ENCODE measurements at regions not wholly inside any gene's neighbourhood (a gene's known extent, or its start where the extent isn't known, plus 50 kb on each side); places are given as distances from the start of the nearest gene placed in this dataset.

DNA sequence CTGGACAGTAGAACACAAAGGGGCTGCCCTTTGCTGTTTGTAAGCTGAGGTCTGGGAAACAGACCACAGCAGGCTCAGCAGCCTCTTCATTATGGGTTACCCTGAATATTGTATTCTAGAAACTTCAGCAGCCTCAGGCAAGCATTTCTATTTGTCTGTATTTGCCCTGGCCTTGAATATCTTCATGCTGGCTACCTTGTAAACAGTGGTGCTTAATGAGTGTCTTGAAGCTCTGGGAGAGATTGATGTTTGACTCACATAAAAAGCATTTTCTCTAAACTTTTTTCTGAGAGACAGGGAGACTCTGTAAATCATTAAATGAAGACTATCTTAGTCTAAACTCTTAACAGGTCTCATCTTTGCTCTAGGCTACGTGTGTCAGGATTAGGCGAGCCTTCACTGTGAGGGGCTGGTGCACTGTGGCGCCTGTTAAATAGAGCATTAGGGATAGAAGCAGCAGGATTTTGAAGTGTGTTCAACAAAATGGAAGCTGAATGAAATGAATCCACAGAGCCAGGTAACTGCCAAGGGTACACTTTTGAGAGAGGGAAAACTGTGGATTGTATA is 53.1 kb upstream of the MEX3C start:
- WGBS (ENCODE audit: insufficient coverage, insufficient replicate concordance, low lambda C conversion rate, missing lambda C conversion rate), result 77% methylated on average over 3 of the region's 3 CpGs

DNA sequence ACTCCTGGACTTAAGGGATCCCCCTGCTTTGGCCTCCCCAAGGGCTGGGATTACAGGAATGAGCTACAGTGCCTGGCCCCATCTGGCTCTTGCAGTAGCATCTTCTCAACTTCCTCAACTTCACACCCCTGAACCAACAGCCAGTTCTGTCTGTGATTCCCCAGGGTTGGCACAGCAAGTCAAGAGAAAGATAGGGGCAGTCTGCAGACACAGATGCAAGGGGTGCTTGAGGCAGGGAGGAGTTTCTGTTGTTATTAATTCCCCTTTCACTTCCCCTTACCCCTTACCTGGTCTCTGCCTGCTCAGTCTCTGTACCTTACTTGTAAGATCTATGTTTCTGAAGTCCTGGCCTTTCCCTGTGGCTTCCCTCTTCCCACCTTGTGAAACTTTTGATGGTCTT is 54.1 kb upstream of the MEX3C start:
- Histone ChIP-seq H3K4me3 (no peak overlapping the region), H3K27me3 (replicated peaks in 1 of 2; ENCODE audit: control insufficient read depth in 2 of 2, insufficient read depth in 2 of 2, low read length in 1 of 2) (no peaks in the 10 kb centered on the region), H3K9me3 (replicated peaks; ENCODE audit: control insufficient read depth, insufficient read depth, low read length) (no peaks in the 10 kb centered on the region; the same call in 2 of the 3 replicates), H3K36me3 (ENCODE audit: control insufficient read depth in 2 of 2, insufficient read depth in 2 of 2, low read length in 1 of 2) (no peaks in the 10 kb centered on the region), H3K4me1 (ENCODE audit: control insufficient read depth, insufficient read depth, low read length) (peaks cover 7% of the 10 kb centered on the region), H3K79me2 (ENCODE audit: control insufficient read depth, insufficient read depth, low read length) (no peaks in the 10 kb centered on the region), H3K9ac (ENCODE audit: control insufficient read depth, insufficient read depth, low read length) (no peak overlapping the region), H4K20me1 (ENCODE audit: control insufficient read depth, insufficient read depth) (no peaks in the 10 kb centered on the region), H3K4me2 (ENCODE audit: control insufficient read depth, insufficient read depth) (no peak overlapping the region; the same call in 1 of the 2 replicates), H3K27ac (ENCODE audit: control insufficient read depth, insufficient read depth) (no peak overlapping the region), H2AFZ (ENCODE audit: control insufficient read depth, low read depth, low read length) (no peak overlapping the region)
- ChIA-PET SMC1A (ENCODE audit: uncharacterized antibody, unreplicated experiment) (interaction anchor here (1.5 kb wide), 1 partner anchor 141 kb away, joined by 3 read pairs; no protein-coding TSS in a partner anchor), POLR2A (no interaction called here), RAD21 (ENCODE audit: unreplicated experiment) (no interaction called here), CTCF (interaction anchor here (0.9 kb wide), 1 partner anchor 125 kb away, joined by 3 read pairs; no protein-coding TSS in a partner anchor)
- peak; percentile 69 for DNase-seq (ENCODE audit: low read depth, low spot score)
- no TSS peak for BruUV-seq (replicated peaks)
- intact Hi-C loops (cut with micrococcal nuclease; ENCODE audit: unreplicated experiment), result no loop called here
- peak; percentile 86 for FAIRE-seq
- in situ Hi-C loops (cut with MboI), result no loop called here
- peak; percentile 99 for ATAC-seq
- no peak for TF ChIP-seq SP1 (IDR thresholded peaks at IDR 0.05; ENCODE audit: low read depth, low read length)
- peak; percentile 56; the same call in 1 of the 2 replicates for TF ChIP-seq SMARCA5 (IDR thresholded peaks at IDR 0.05)
- no peak for TF ChIP-seq IRF5 (IDR thresholded peaks at IDR 0.05; ENCODE audit: borderline replicate concordance)
- no peak for TF ChIP-seq SREBF1 (IDR thresholded peaks at IDR 0.05; ENCODE audit: low read length)
- TF ChIP-seq, protein P1, sequence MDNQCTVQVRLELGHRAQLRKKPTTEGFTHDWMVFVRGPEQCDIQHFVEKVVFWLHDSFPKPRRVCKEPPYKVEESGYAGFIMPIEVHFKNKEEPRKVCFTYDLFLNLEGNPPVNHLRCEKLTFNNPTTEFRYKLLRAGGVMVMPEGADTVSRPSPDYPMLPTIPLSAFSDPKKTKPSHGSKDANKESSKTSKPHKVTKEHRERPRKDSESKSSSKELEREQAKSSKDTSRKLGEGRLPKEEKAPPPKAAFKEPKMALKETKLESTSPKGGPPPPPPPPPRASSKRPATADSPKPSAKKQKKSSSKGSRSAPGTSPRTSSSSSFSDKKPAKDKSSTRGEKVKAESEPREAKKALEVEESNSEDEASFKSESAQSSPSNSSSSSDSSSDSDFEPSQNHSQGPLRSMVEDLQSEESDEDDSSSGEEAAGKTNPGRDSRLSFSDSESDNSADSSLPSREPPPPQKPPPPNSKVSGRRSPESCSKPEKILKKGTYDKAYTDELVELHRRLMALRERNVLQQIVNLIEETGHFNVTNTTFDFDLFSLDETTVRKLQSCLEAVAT (IDR thresholded peaks at IDR 0.05), result 0 out of 2 replicates have a peak, but pooled peaks have one; percentile 17
- TF ChIP-seq NKRF (conservative IDR thresholded peaks at IDR 0.05), result 0 out of 2 replicates have a peak, but pooled peaks have one; percentile 26
- no peak for TF ChIP-seq ZNF24 (IDR thresholded peaks at IDR 0.05)
- TF ChIP-seq EP300 (IDR thresholded peaks at IDR 0.05; ENCODE audit: borderline replicate concordance in 1 of 2, control insufficient read depth in 1 of 2, low read depth in 2 of 2, low read length in 2 of 2), result no peak
- TF ChIP-seq FOS (IDR thresholded peaks at IDR 0.05; ENCODE audit: borderline replicate concordance, extremely low read depth, insufficient read length), result no peak
- no peak for TF ChIP-seq HDAC6 (IDR thresholded peaks at IDR 0.05; ENCODE audit: unreplicated experiment)
- no peak for TF ChIP-seq KAT2A (conservative IDR thresholded peaks at IDR 0.05; ENCODE audit: control insufficient read depth, low read depth, low read length)

More for the DNA sequence above, 53.1 kb upstream of the MEX3C start:
- intact Hi-C loops (cut with micrococcal nuclease; ENCODE audit: unreplicated experiment) (no loop called here), in situ Hi-C loops (cut with MboI) (no loop called here)
- Histone ChIP-seq H3K9ac (ENCODE audit: control insufficient read depth, insufficient read depth, low read length) (no peak overlapping the region), H4K20me1 (ENCODE audit: control insufficient read depth, insufficient read depth) (no peaks in the 10 kb centered on the region), H3K4me3 (no peak overlapping the region), H3K4me1 (ENCODE audit: control insufficient read depth, insufficient read depth, low read length) (peaks cover 7% of the 10 kb centered on the region), H3K27me3 (replicated peaks in 1 of 2; ENCODE audit: control insufficient read depth in 2 of 2, insufficient read depth in 2 of 2, low read length in 1 of 2) (no peaks in the 10 kb centered on the region), H3K4me2 (ENCODE audit: control insufficient read depth, insufficient read depth) (no peak overlapping the region), H3K36me3 (ENCODE audit: control insufficient read depth in 2 of 2, insufficient read depth in 2 of 2, low read length in 1 of 2) (no peaks in the 10 kb centered on the region), H3K9me3 (replicated peaks; ENCODE audit: control insufficient read depth, insufficient read depth, low read length) (no peaks in the 10 kb centered on the region; the same call in 2 of the 3 replicates), H3K27ac (ENCODE audit: control insufficient read depth, insufficient read depth) (no peak overlapping the region), H3K79me2 (ENCODE audit: control insufficient read depth, insufficient read depth, low read length) (no peaks in the 10 kb centered on the region), H2AFZ (ENCODE audit: control insufficient read depth, low read depth, low read length) (no peak overlapping the region)
- FAIRE-seq (no peak), ATAC-seq (no peak), DNase-seq (ENCODE audit: low read depth, low spot score) (no peak)
- ChIA-PET SMC1A (ENCODE audit: uncharacterized antibody, unreplicated experiment) (interaction anchor here (0.5 to 1.1 kb wide), 2 partner anchors 15 to 1114 kb away, joined by 3 to 4 read pairs; no protein-coding TSS in a partner anchor), RAD21 (ENCODE audit: unreplicated experiment) (no interaction called here), POLR2A (no interaction called here), CTCF (no interaction called here)
- BruUV-seq (replicated peaks), result no TSS peak
- no peak for TF ChIP-seq CBX3 (IDR thresholded peaks at IDR 0.05; ENCODE audit: borderline replicate concordance, low read depth)
- TF ChIP-seq CHD4 (IDR thresholded peaks at IDR 0.05), result no peak
- TF ChIP-seq SIX5 (IDR thresholded peaks at IDR 0.05; ENCODE audit: low read depth, low read length, severe bottlenecking), result no peak
- no peak for TF ChIP-seq KDM1A (IDR thresholded peaks at IDR 0.05; ENCODE audit: borderline replicate concordance)
- no peak for TF ChIP-seq SP1 (IDR thresholded peaks at IDR 0.05; ENCODE audit: low read depth, low read length)
- no peak for TF ChIP-seq NR2C1 (IDR thresholded peaks at IDR 0.05)

All from GM12878 (cell line).